ENCODE measurements at regions not wholly inside any gene's neighbourhood (a gene's known extent, or its start where the extent isn't known, plus 50 kb on each side); places are given as distances from the start of the nearest gene placed in this dataset.

- no peak for TF ChIP-seq CTCF (IDR thresholded peaks at IDR 0.05; ENCODE audit: extremely low read depth in 1 of 2, insufficient read depth in 1 of 2, low read depth in 1 of 2, low read length in 2 of 2)
- no peak for TF ChIP-seq FOS (IDR thresholded peaks at IDR 0.05; ENCODE audit: borderline replicate concordance, insufficient read depth, low read length)
- no peak for TF ChIP-seq JUN (IDR thresholded peaks at IDR 0.05; ENCODE audit: borderline replicate concordance, insufficient read depth, insufficient read length, low read depth)
- TF ChIP-seq POLR2A (IDR thresholded peaks at IDR 0.05; ENCODE audit: low read depth, low read length) = no peak
- TF ChIP-seq POLR2AphosphoS5 (IDR thresholded peaks at IDR 0.05; ENCODE audit: insufficient read depth, low read depth, low read length) = no peak
- no peak for TF ChIP-seq MYC (IDR thresholded peaks at IDR 0.05; ENCODE audit: low read depth, low read length)
Observed at GRCh38 chr21:35238119-35238518, 189.0 kb upstream of the RUNX1 start.

Measured in endothelial cell of umbilical vein (primary cell).